ENCODE measurements at regions not wholly inside any gene's neighbourhood (a gene's known extent, or its start where the extent isn't known, plus 50 kb on each side); places are given as distances from the start of the nearest gene placed in this dataset.

DNA sequence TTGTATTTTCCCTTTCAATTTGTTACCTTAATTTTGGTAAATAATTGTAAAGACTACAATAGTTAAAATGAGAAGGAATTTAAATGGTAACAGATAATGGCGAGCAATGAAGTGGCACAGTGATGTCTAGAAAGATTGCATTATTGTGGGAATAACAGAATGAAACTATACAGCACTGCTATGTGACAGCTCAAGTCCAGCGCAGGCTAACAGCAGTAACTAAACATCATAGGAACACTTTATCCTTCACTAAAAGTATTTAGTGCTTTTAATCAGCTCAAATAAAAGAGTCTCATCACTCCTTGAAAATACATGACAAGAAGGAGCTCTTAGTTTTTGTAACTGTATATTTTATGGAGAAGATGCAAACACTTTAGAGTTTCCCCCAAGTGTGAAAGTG, 190.8 kb downstream of the TENT5A start:
- no peak for DNase-seq (ENCODE audit: low spot score, unreplicated experiment)
- Mint-ChIP-seq H3K4me1 (ENCODE audit: low read depth) (peaks cover 25% of the 10 kb centered on the region), H3K4me3 (ENCODE audit: low read depth) (no peak overlapping the region), H3K27ac (peak overlapping the region; percentile 55), H3K36me3 (ENCODE audit: insufficient read depth) (no peaks in the 10 kb centered on the region), H3K9me3 (ENCODE audit: low read depth) (no peaks in the 10 kb centered on the region), H3K27me3 (no peaks in the 10 kb centered on the region)
- TF ChIP-seq, protein P1, sequence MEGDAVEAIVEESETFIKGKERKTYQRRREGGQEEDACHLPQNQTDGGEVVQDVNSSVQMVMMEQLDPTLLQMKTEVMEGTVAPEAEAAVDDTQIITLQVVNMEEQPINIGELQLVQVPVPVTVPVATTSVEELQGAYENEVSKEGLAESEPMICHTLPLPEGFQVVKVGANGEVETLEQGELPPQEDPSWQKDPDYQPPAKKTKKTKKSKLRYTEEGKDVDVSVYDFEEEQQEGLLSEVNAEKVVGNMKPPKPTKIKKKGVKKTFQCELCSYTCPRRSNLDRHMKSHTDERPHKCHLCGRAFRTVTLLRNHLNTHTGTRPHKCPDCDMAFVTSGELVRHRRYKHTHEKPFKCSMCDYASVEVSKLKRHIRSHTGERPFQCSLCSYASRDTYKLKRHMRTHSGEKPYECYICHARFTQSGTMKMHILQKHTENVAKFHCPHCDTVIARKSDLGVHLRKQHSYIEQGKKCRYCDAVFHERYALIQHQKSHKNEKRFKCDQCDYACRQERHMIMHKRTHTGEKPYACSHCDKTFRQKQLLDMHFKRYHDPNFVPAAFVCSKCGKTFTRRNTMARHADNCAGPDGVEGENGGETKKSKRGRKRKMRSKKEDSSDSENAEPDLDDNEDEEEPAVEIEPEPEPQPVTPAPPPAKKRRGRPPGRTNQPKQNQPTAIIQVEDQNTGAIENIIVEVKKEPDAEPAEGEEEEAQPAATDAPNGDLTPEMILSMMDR (IDR thresholded peaks at IDR 0.05; ENCODE audit: unreplicated experiment), result no peak

DNA sequence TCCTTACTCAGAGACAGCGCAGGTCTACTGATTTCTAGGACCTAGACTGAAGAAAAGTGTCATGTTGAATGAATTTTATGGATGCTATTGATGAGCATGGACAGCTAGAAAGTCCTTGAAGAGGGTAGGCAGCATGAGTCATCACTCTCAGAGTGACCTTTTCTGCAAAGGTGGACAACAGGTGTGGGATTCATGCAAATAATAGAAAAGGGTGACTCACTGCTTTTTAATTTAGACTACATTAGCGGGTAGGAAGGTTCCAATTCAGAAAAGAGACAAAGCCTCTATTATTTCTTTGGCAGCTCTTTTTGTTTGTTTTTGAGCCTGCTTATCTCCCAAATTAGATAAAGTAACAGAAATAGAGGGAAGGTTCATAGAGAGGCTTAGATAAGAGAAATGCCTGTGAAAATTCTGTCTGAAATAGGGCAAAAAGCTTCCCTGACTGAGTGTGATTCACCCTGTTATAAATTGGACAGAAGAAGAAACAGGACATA, 191.4 kb downstream of the TENT5A start:
- H3K27ac Mint-ChIP-seq, result peak overlapping the region; percentile 82
- H3K36me3 Mint-ChIP-seq (ENCODE audit: insufficient read depth), result no peaks in the 10 kb centered on the region
- TF ChIP-seq, protein P1 (IDR thresholded peaks at IDR 0.05; ENCODE audit: unreplicated experiment), result no peak
- DNase-seq (ENCODE audit: low spot score, unreplicated experiment), result no peak
- H3K9me3 Mint-ChIP-seq (ENCODE audit: low read depth), result no peaks in the 10 kb centered on the region
- H3K4me3 Mint-ChIP-seq (ENCODE audit: low read depth), result no peak overlapping the region
- no peaks in the 10 kb centered on the region for H3K27me3 Mint-ChIP-seq
- H3K4me1 Mint-ChIP-seq (ENCODE audit: low read depth), result peaks cover 25% of the 10 kb centered on the region

- TF ChIP-seq, protein P1 (IDR thresholded peaks at IDR 0.05; ENCODE audit: unreplicated experiment), result no peak
- no peak for DNase-seq (ENCODE audit: low spot score, unreplicated experiment)
- H3K4me3 Mint-ChIP-seq (ENCODE audit: low read depth), result no peak overlapping the region
- no peaks in the 10 kb centered on the region for H3K27me3 Mint-ChIP-seq
- no peak overlapping the region for H3K27ac Mint-ChIP-seq
- no peaks in the 10 kb centered on the region for H3K9me3 Mint-ChIP-seq (ENCODE audit: low read depth)
- peaks cover 19% of the 10 kb centered on the region for H3K4me1 Mint-ChIP-seq (ENCODE audit: low read depth)
- no peaks in the 10 kb centered on the region for H3K36me3 Mint-ChIP-seq (ENCODE audit: insufficient read depth)
Observed at GRCh38 chr6:81557811-81558210, 194.7 kb downstream of the TENT5A start.

DNA sequence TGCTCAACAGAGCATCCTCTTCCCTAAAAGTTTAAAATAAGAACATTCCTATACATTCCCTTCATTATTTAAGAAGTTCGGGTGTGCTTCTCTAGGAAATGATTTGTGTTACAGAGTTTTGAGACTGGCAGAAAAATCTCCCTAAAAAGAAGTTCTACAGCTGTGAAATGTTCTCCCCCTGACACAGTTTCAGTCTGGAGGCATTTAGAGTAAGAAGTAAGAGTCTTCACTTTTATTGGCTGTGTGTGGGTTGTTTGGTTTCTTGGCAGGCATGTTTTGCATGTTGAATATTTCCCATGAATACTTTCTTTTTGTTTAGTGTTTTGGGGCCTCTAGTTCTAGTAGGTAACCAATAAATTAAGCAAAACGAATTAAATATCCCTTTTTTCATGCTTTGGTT, 195.9 kb downstream of the TENT5A start:
- TF ChIP-seq, protein P1 (IDR thresholded peaks at IDR 0.05; ENCODE audit: unreplicated experiment), result no peak
- no peak overlapping the region for H3K27ac Mint-ChIP-seq
- H3K4me3 Mint-ChIP-seq (ENCODE audit: low read depth), result no peak overlapping the region
- no peaks in the 10 kb centered on the region for H3K27me3 Mint-ChIP-seq
- no peaks in the 10 kb centered on the region for H3K9me3 Mint-ChIP-seq (ENCODE audit: low read depth)
- DNase-seq (ENCODE audit: low spot score, unreplicated experiment), result no peak
- H3K36me3 Mint-ChIP-seq (ENCODE audit: insufficient read depth), result no peaks in the 10 kb centered on the region
- H3K4me1 Mint-ChIP-seq (ENCODE audit: low read depth), result peaks cover 11% of the 10 kb centered on the region

- H3K9me3 Mint-ChIP-seq (ENCODE audit: low read depth), result peaks cover 7% of the 10 kb centered on the region
- no peak for DNase-seq (ENCODE audit: low spot score, unreplicated experiment)
- H3K27ac Mint-ChIP-seq, result no peak overlapping the region
- H3K27me3 Mint-ChIP-seq, result no peaks in the 10 kb centered on the region
- H3K4me3 Mint-ChIP-seq (ENCODE audit: low read depth), result no peak overlapping the region
- H3K36me3 Mint-ChIP-seq (ENCODE audit: insufficient read depth), result no peaks in the 10 kb centered on the region
- TF ChIP-seq, protein P1 (IDR thresholded peaks at IDR 0.05; ENCODE audit: unreplicated experiment), result no peak
- H3K4me1 Mint-ChIP-seq (ENCODE audit: low read depth), result peaks cover 2% of the 10 kb centered on the region
Observed at GRCh38 chr6:81553216-81553615, 199.3 kb downstream of the TENT5A start.
